ENCODE measurements at regions not wholly inside any gene's neighbourhood (a gene's known extent, or its start where the extent isn't known, plus 50 kb on each side); places are given as distances from the start of the nearest gene placed in this dataset.
A peak's percentile ranks its signal among the peaks of the same experiment; 100 is the strongest.

DNA sequence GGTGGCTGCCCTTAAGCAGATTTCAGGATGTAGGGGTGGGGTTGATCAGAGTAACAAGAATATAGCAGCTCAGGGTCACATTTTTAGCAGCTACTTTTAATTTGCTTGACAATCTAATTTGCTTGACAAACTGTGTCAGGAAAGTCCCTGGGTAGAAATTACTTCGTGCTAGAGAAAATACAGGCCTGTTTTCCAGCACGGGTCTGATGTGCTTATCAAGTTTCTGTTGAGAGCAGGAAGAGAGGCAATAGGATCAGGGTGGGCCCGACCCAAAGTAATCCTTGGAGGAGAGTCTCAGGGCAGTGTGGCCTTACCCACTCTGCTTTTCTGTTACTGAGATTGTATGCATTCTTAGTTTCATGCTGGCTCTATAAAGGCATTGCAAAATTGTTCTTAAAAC is 221.5 kb downstream of the TSN start:
- no peak for TF ChIP-seq CTCF (IDR thresholded peaks at IDR 0.05; ENCODE audit: insufficient read depth in 1 of 2, low read depth in 1 of 2, low read length in 1 of 2, severe bottlenecking in 1 of 2, unreplicated experiment in 1 of 2)
- peaks cover 14% of the 10 kb centered on the region for H3K9me3 Mint-ChIP-seq (ENCODE audit: unreplicated experiment)
- Histone ChIP-seq H3K4me1 (peaks cover 9% of the 10 kb centered on the region), H3K4me3 (ENCODE audit: low read depth, low read length) (no peak overlapping the region), H3K36me3 (ENCODE audit: control insufficient read depth, insufficient read depth, low read length) (no peaks in the 10 kb centered on the region), H3K9me3 (peaks cover 7% of the 10 kb centered on the region; the same call in 1 of the 2 replicates), H3K27me3 (replicated peaks; ENCODE audit: control insufficient read depth, insufficient read depth, low read length) (no peaks in the 10 kb centered on the region)
- BruUV-seq (replicated peaks): no TSS peak
- no peak overlapping the region for H3K4me3 Mint-ChIP-seq (ENCODE audit: unreplicated experiment)
- CTCF ChIA-PET: no interaction called here
- no peaks in the 10 kb centered on the region for H3K36me3 Mint-ChIP-seq (ENCODE audit: insufficient read depth, unreplicated experiment)
- no peak for DNase-seq
- no peaks in the 10 kb centered on the region for H3K27me3 Mint-ChIP-seq (ENCODE audit: insufficient read depth, unreplicated experiment)
- H3K27ac Mint-ChIP-seq (ENCODE audit: unreplicated experiment): no peak overlapping the region
- intact Hi-C loops (cut with micrococcal nuclease; ENCODE audit: unreplicated experiment): loop anchor here (5.0 kb wide), 2 partner anchors 80 to 285 kb away; no protein-coding TSS in a partner anchor
- POLR2A ChIA-PET: no interaction called here
- peaks cover 10% of the 10 kb centered on the region for H3K4me1 Mint-ChIP-seq (ENCODE audit: low read depth, unreplicated experiment)

- BruUV-seq (replicated peaks): no TSS peak
- CTCF ChIA-PET: no interaction called here
- no peaks in the 10 kb centered on the region for H3K27me3 ChIP-seq (replicated peaks; ENCODE audit: control insufficient read depth, insufficient read depth, low read length)
- no peak for TF ChIP-seq CTCF (IDR thresholded peaks at IDR 0.05; ENCODE audit: insufficient read depth in 1 of 2, low read depth in 1 of 2, low read length in 1 of 2, severe bottlenecking in 1 of 2, unreplicated experiment in 1 of 2)
- POLR2A ChIA-PET: no interaction called here
- no peaks in the 10 kb centered on the region for H3K36me3 ChIP-seq (ENCODE audit: control insufficient read depth, insufficient read depth, low read length)
- peaks cover 9% of the 10 kb centered on the region for H3K4me1 ChIP-seq
- no peak overlapping the region for H3K4me3 Mint-ChIP-seq (ENCODE audit: unreplicated experiment)
- H3K4me3 ChIP-seq (ENCODE audit: low read depth, low read length): no peak overlapping the region
- H3K27me3 Mint-ChIP-seq (ENCODE audit: insufficient read depth, unreplicated experiment): no peaks in the 10 kb centered on the region
- H3K36me3 Mint-ChIP-seq (ENCODE audit: insufficient read depth, unreplicated experiment): no peaks in the 10 kb centered on the region
- peaks cover 10% of the 10 kb centered on the region for H3K4me1 Mint-ChIP-seq (ENCODE audit: low read depth, unreplicated experiment)
- DNase-seq: no peak
- peaks cover 7% of the 10 kb centered on the region; the same call in 1 of the 2 replicates for H3K9me3 ChIP-seq
- peaks cover 14% of the 10 kb centered on the region for H3K9me3 Mint-ChIP-seq (ENCODE audit: unreplicated experiment)
- no peak overlapping the region for H3K27ac Mint-ChIP-seq (ENCODE audit: unreplicated experiment)
- intact Hi-C loops (cut with micrococcal nuclease; ENCODE audit: unreplicated experiment): loop anchor here (5.0 kb wide), 2 partner anchors 80 to 285 kb away; no protein-coding TSS in a partner anchor
Observed at GRCh38 chr2:121977326-121977725, 221.9 kb downstream of the TSN start.

DNA sequence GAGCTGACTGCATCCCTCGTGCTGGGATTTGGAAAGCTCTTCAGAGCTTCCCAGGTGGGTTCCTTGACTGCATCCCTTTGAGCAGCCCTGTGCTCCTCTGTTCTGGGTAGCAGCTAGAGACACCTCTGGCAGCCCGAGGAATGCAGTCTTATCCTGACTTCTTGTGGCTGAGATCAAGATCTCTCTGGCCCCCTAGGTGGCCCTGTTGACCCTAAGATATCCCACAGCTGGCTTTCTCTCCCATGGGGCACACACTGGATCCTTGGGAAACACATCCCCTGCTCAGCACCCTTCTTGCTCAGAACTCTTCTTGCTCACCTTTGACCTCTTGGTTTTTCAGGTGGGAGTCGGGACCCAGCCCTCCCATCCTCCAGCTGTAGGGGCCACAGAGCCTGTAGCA is 237.2 kb downstream of the TSN start:
- H3K36me3 Mint-ChIP-seq (ENCODE audit: insufficient read depth, unreplicated experiment): no peaks in the 10 kb centered on the region

More for the DNA sequence above, 237.2 kb downstream of the TSN start:
- Histone ChIP-seq H3K9me3 (no peaks in the 10 kb centered on the region), H3K4me1 (no peaks in the 10 kb centered on the region), H3K36me3 (ENCODE audit: control insufficient read depth, insufficient read depth, low read length) (no peaks in the 10 kb centered on the region), H3K27me3 (replicated peaks; ENCODE audit: control insufficient read depth, insufficient read depth, low read length) (no peaks in the 10 kb centered on the region), H3K4me3 (ENCODE audit: low read depth, low read length) (no peak overlapping the region)
- H3K27me3 Mint-ChIP-seq (ENCODE audit: insufficient read depth, unreplicated experiment): no peaks in the 10 kb centered on the region
- peaks cover 12% of the 10 kb centered on the region for H3K9me3 Mint-ChIP-seq (ENCODE audit: unreplicated experiment)
- H3K4me1 Mint-ChIP-seq (ENCODE audit: low read depth, unreplicated experiment): no peaks in the 10 kb centered on the region
- ChIA-PET CTCF (no interaction called here), POLR2A (no interaction called here)
- no peak overlapping the region for H3K27ac Mint-ChIP-seq (ENCODE audit: unreplicated experiment)
- DNase-seq: no peak
- no peak overlapping the region for H3K4me3 Mint-ChIP-seq (ENCODE audit: unreplicated experiment)
- TF ChIP-seq CTCF (IDR thresholded peaks at IDR 0.05; ENCODE audit: insufficient read depth in 1 of 2, low read depth in 1 of 2, low read length in 1 of 2, severe bottlenecking in 1 of 2, unreplicated experiment in 1 of 2): peak in 1 of 2 experiments; percentile 8
- BruUV-seq (replicated peaks): no TSS peak
- intact Hi-C loops (cut with micrococcal nuclease; ENCODE audit: unreplicated experiment): no loop called here
